Thyroid gland (tissue), 4 donors: ENCODE measurements at regions not wholly inside any gene's neighbourhood (a gene's known extent, or its start where the extent isn't known, plus 50 kb on each side); places are given as distances from the start of the nearest gene placed in this dataset.

Source experiments
- CTCF ChIP-seq, 6 experiments: fragments of 200-600 bp in 3 of 6; fragments of 450-650 bp in 3 of 6; sonication (generic) in 3 of 6; IDR thresholded peaks; one replicate each; pipeline ENCODE4 v1.5.1; 2016 to 2019; ENCODE audit warnings: antibody characterized with exemption in 6 of 6, mild to moderate bottlenecking in 2 of 6, inconsistent platforms in 1 of 6, moderate library complexity in 1 of 6
- POLR2A ChIP-seq, 2 donors: fragments of 450-650 bp; IDR thresholded peaks; one replicate each; pipeline ENCODE4 v1.6.1; 2017; ENCODE audit warnings: antibody characterized with exemption in 2 of 2, mild to moderate bottlenecking in 2 of 2, moderate library complexity in 1 of 2

- TF ChIP-seq POLR2A (IDR thresholded peaks at IDR 0.05) = no peak
- no peak for TF ChIP-seq CTCF (IDR thresholded peaks at IDR 0.05)
These were observed 113.4 kb upstream of the MSX2 start for GRCh38 chr5:174610968-174611367.
